ENCODE measurements at regions not wholly inside any gene's neighbourhood (a gene's known extent, or its start where the extent isn't known, plus 50 kb on each side); places are given as distances from the start of the nearest gene placed in this dataset.

DNA sequence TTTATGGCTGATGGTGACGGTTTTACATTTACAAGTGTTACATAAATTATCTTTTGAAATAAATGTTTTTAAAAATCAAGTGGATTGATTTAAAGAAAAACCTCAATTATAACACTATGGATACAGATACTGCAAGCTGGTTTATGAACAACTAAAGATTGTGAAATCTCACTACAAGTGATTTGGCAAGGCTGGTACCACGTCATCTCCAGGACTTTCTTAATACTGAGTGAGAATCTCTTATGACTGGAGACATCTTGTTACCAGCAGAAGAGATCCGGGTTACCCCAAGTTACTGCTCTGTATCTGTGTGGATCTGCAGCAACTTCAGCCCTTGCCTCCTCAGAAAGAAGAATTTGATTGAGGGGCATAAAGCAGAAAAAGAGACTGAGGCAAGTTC, 452.9 kb downstream of the MN1 start:
- no peak overlapping the region for H3K4me3 ChIP-seq (ENCODE audit: low read depth, low read length)
- TF ChIP-seq, protein P1, sequence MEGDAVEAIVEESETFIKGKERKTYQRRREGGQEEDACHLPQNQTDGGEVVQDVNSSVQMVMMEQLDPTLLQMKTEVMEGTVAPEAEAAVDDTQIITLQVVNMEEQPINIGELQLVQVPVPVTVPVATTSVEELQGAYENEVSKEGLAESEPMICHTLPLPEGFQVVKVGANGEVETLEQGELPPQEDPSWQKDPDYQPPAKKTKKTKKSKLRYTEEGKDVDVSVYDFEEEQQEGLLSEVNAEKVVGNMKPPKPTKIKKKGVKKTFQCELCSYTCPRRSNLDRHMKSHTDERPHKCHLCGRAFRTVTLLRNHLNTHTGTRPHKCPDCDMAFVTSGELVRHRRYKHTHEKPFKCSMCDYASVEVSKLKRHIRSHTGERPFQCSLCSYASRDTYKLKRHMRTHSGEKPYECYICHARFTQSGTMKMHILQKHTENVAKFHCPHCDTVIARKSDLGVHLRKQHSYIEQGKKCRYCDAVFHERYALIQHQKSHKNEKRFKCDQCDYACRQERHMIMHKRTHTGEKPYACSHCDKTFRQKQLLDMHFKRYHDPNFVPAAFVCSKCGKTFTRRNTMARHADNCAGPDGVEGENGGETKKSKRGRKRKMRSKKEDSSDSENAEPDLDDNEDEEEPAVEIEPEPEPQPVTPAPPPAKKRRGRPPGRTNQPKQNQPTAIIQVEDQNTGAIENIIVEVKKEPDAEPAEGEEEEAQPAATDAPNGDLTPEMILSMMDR (IDR thresholded peaks at IDR 0.05; ENCODE audit: insufficient read depth, low read depth, low read length), result no peak
- DNase-seq (ENCODE audit: low read depth), result peak; percentile 61

DNA sequence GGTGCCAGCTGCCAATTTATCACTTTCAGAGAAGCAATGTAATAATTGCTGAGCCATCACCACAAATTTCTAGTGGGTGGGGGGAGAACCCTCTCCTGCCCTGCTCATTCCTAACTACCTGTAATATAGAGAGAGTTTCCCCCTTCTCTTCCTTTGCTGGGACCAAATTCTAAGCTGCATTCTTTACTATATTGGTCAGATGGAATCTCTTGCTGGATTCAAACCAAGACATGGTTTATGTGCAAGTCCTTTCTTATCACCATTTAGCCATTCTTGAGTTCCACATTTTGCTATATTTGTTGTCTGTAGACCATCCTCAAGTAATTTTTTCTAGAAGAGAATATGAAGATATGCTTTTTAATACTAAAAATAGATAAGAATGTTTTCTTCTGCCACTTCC, 452.1 kb downstream of the MN1 start:
- DNase-seq (ENCODE audit: low read depth), result peak; percentile 6
- H3K4me3 ChIP-seq (ENCODE audit: low read depth, low read length), result no peak overlapping the region
- TF ChIP-seq, protein P1 (IDR thresholded peaks at IDR 0.05; ENCODE audit: insufficient read depth, low read depth, low read length), result no peak

DNA sequence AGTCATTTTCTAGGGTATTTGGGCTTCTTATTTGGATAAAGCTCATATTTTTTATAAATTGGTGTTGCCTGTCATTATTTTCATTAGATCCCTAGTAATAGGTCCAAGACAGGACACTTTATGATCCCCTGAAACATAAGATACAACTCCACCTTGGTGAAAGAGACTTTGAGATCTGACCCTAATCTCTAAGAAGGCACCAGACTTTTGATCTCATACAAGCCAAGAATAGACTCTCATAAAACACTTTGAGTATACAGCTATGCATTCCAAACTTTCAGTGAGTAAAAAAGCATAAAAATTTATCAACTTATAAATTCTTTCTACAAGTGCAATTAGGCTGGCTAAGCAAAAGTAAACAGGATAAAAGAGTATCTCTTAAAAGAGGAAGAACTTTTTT, 451.2 kb downstream of the MN1 start:
- DNase-seq (ENCODE audit: low read depth), result peak; percentile 8
- TF ChIP-seq, protein P1 (IDR thresholded peaks at IDR 0.05; ENCODE audit: insufficient read depth, low read depth, low read length), result no peak
- no peak overlapping the region for H3K4me3 ChIP-seq (ENCODE audit: low read depth, low read length)

DNA sequence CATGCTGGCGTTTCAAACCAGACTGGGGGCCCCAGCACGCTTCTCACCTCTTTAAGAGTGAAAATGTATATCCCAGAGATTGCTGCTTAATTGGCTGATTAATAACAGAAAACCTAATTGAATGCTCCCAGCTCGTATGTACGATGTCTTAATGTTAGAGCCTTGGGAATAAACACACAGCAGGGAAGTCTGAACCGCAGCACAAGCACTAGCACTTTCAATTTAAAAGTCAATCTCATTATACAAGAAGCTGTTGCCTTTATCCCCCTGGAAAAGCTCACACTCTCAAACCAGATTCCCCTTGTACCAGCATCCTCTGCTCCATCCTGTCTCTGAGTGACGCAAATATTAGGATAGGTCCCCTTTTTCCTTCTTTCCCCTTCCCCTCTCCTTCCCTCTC, 449.1 kb downstream of the MN1 start:
- H3K4me3 ChIP-seq (ENCODE audit: low read depth, low read length), result no peak overlapping the region
- TF ChIP-seq, protein P1 (IDR thresholded peaks at IDR 0.05; ENCODE audit: insufficient read depth, low read depth, low read length), result no peak
- DNase-seq (ENCODE audit: low read depth), result no peak

DNA sequence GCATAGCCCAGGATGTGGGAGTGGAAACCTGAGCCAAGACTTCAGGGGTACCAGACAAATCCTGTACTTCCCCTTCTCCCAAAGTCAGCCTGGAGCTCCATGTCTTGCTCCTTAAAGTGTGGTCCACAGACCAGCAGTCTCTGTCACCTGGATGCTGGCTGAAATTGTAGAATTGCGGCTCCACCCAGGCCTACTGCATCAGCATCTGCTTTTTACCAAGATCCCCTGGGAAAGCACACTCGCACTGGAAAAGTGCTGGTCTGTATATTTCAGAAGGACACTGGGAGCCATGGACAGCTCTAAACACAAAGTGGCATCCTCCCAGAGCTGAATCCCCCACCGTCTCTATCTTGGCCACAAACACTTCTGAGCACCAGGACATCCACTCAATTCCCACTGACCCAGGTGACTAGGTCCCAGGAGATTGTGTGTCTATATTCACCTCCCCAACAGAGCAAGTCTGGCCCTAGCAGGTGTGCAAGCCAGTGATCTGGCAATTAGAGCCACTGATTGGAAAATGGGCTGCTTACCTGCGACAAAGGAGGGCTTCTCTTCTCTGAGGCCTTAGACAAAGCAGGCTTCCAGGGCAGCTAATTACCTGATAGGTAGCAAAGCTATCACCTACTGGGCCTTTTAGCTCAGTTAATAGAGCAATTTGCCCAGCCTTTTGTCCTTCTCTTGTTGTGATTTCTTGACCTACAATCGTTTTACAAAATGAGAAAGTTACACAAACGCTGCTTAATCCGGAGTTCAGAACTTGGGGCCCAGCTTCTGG, 443.3 kb downstream of the MN1 start:
- H3K4me3 ChIP-seq (ENCODE audit: low read depth, low read length), result no peak overlapping the region
- TF ChIP-seq, protein P1 (IDR thresholded peaks at IDR 0.05; ENCODE audit: insufficient read depth, low read depth, low read length), result no peak
- no peak for DNase-seq (ENCODE audit: low read depth)

DNA sequence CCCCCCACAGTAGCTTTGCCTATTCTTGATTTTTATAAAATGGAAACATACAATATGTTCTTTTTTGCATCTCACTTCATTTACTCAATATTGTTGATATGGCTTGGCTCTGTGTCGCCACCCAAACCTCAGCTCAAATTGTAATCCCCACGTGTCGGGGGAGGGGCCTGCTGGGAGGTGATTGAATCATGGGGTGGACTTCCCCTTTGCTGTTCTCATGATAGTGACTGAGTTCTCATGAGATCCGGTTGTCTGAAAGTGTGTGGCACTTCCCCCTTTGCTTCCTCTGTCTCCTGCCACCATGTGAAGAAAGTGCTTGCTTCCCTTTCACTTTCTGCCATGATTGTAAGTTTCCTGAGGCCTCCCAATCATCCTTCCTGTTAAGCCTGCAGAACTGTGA, 431.3 kb downstream of the MN1 start:
- TF ChIP-seq, protein P1 (IDR thresholded peaks at IDR 0.05; ENCODE audit: insufficient read depth, low read depth, low read length), result no peak
- no peak for DNase-seq (ENCODE audit: low read depth)
- no peak overlapping the region for H3K4me3 ChIP-seq (ENCODE audit: low read depth, low read length)

DNA sequence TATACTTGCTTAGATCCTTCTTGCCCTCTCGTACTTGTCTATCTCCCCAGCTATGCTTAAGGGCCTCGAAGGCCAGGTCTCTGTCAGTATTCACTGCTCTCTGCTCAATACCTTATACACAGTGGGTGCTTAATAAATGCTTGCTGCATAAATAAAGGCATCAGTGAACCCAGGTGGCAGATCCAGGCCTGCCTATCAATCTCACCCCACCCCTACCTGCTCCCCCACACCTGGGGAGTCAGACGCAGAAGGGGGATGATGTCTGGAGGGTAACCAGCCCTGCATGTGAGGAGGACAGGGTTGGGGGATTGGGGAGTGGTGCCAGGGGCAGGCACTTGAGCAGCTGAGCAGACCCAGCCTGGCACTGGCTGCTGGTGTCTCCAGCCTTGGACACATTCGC, 430.6 kb downstream of the MN1 start:
- no peak for DNase-seq (ENCODE audit: low read depth)
- TF ChIP-seq, protein P1 (IDR thresholded peaks at IDR 0.05; ENCODE audit: insufficient read depth, low read depth, low read length), result no peak
- H3K4me3 ChIP-seq (ENCODE audit: low read depth, low read length), result no peak overlapping the region

Data from fibroblast of villous mesenchyme (primary cell).